ENCODE measurements at regions not wholly inside any gene's neighbourhood (a gene's known extent, or its start where the extent isn't known, plus 50 kb on each side); places are given as distances from the start of the nearest gene placed in this dataset.

- H3K27me3 Mint-ChIP-seq = no peaks in the 10 kb centered on the region
Measured at GRCh38 chr4:20394512-20394911, 142.8 kb downstream of the SLIT2 start.

DNA sequence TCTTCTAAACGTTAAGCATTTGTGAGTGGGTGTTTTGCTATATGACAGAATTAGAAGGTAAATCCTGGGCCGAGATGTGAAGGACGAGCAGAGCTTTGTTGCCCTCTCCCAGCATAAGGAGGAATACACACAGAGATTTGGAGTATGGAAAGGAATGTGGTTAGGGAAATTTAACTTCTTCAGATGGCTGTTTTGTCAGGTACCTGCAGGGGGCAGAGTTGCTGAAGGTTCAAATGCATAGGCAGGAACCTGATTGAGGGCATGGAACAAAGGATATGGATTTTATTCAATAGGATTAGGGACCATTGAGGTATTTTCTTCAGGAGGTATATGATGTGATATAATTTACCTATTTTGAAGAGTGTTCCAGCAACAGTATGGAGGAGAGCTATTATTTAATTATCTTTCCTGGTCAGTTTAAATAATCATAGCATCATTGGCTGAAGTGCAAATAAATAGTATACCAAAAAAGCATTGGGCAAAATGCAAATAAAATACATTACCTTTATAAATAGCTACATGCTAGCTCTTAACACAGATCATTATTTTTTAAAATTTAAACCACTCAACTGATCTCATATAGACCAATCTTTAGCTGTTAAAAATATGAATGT lies 143.6 kb downstream of the SLIT2 start:
- Mint-ChIP-seq H3K9me3 (no peaks in the 10 kb centered on the region), H3K4me1 (ENCODE audit: low read depth) (no peaks in the 10 kb centered on the region), H3K27ac (no peak overlapping the region), H3K36me3 (ENCODE audit: low read depth) (no peaks in the 10 kb centered on the region), H3K4me3 (no peak overlapping the region), H3K27me3 (no peaks in the 10 kb centered on the region)
- intact Hi-C loops (cut with micrococcal nuclease) = no loop called here

More at GRCh38 chr4:20394512-20394911, 142.8 kb downstream of the SLIT2 start:
- no peak overlapping the region for H3K4me3 Mint-ChIP-seq
- H3K9me3 Mint-ChIP-seq = no peaks in the 10 kb centered on the region
- H3K27ac Mint-ChIP-seq = no peak overlapping the region
- no peaks in the 10 kb centered on the region for H3K4me1 Mint-ChIP-seq (ENCODE audit: low read depth)
- intact Hi-C loops (cut with micrococcal nuclease) = no loop called here
- no peaks in the 10 kb centered on the region for H3K36me3 Mint-ChIP-seq (ENCODE audit: low read depth)

DNA sequence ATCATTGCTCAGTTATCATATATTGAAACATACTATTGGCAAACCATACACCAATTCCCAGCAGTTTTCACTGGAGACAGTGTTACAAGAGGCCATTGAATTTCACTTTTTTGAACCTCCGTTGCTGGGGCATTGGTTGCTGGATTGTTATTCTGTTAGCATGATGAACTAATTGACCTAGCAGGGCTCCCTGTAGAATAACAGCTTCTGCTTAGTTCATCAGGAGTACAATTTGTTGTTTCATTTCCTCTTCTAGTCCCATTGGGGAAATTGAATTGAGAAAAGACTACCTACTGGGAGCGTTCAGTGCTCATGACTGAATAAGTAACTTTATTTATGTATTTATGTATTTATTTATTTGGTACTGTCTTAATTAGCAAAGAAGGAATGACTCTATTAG lies 151.6 kb downstream of the SLIT2 start:
- no peak overlapping the region for H3K27ac Mint-ChIP-seq
- H3K4me3 Mint-ChIP-seq = no peak overlapping the region
- H3K27me3 Mint-ChIP-seq = no peaks in the 10 kb centered on the region
- H3K4me1 Mint-ChIP-seq (ENCODE audit: low read depth) = no peaks in the 10 kb centered on the region
- intact Hi-C loops (cut with micrococcal nuclease) = no loop called here
- H3K36me3 Mint-ChIP-seq (ENCODE audit: low read depth) = no peaks in the 10 kb centered on the region
- no peaks in the 10 kb centered on the region for H3K9me3 Mint-ChIP-seq

GRCh38 chr4:20403846-20404245 lies 152.1 kb downstream of the SLIT2 start:
- Mint-ChIP-seq H3K9me3 (no peaks in the 10 kb centered on the region), H3K4me3 (no peak overlapping the region), H3K27ac (no peak overlapping the region), H3K4me1 (ENCODE audit: low read depth) (no peaks in the 10 kb centered on the region), H3K27me3 (no peaks in the 10 kb centered on the region), H3K36me3 (ENCODE audit: low read depth) (no peaks in the 10 kb centered on the region)
- intact Hi-C loops (cut with micrococcal nuclease) = no loop called here

- Mint-ChIP-seq H3K27me3 (peaks cover 2% of the 10 kb centered on the region), H3K27ac (no peak overlapping the region), H3K4me1 (ENCODE audit: low read depth) (no peaks in the 10 kb centered on the region), H3K9me3 (no peaks in the 10 kb centered on the region), H3K36me3 (ENCODE audit: low read depth) (no peaks in the 10 kb centered on the region), H3K4me3 (no peak overlapping the region)
- intact Hi-C loops (cut with micrococcal nuclease) = no loop called here
Measured at GRCh38 chr4:20408611-20409010, 156.9 kb downstream of the SLIT2 start.

GRCh38 chr4:20412072-20412471 lies 160.4 kb downstream of the SLIT2 start:
- no peak overlapping the region for H3K27ac Mint-ChIP-seq
- no peaks in the 10 kb centered on the region for H3K9me3 Mint-ChIP-seq
- no peak overlapping the region for H3K4me3 Mint-ChIP-seq
- no peaks in the 10 kb centered on the region for H3K36me3 Mint-ChIP-seq (ENCODE audit: low read depth)
- intact Hi-C loops (cut with micrococcal nuclease) = no loop called here
- H3K27me3 Mint-ChIP-seq = peaks cover 5% of the 10 kb centered on the region
- no peaks in the 10 kb centered on the region for H3K4me1 Mint-ChIP-seq (ENCODE audit: low read depth)

DNA sequence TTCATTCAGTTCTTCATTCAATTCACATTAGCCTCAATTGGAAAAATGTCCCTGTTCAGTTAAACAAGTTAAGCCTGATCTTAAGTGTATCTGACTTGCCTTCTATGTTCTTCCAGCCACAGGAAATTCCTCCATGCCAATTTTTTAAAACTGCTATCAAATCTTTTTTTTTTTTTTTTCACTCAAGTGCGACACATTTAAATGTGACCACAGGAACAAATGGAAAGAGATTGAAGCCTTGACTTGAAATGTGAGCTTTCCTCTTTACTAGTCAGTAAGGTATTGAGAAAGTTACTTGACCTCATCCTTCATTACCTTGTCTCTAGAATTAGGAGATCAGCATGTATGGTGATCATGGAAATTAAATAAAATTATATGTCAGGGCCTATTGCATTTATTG lies 165.1 kb downstream of the SLIT2 start:
- H3K4me3 Mint-ChIP-seq = no peak overlapping the region
- H3K4me1 Mint-ChIP-seq (ENCODE audit: low read depth) = no peaks in the 10 kb centered on the region
- peaks cover 3% of the 10 kb centered on the region for H3K27me3 Mint-ChIP-seq
- no peaks in the 10 kb centered on the region for H3K36me3 Mint-ChIP-seq (ENCODE audit: low read depth)
- intact Hi-C loops (cut with micrococcal nuclease) = loop anchor here (5.0 kb wide), 1 partner anchor 1351 kb away; no protein-coding TSS in a partner anchor
- H3K27ac Mint-ChIP-seq = no peak overlapping the region
- no peaks in the 10 kb centered on the region for H3K9me3 Mint-ChIP-seq

GRCh38 chr4:20418861-20419451 lies 167.3 kb downstream of the SLIT2 start:
- Mint-ChIP-seq H3K27me3 (peaks cover 3% of the 10 kb centered on the region), H3K4me1 (ENCODE audit: low read depth) (no peaks in the 10 kb centered on the region), H3K4me3 (no peak overlapping the region), H3K36me3 (ENCODE audit: low read depth) (no peaks in the 10 kb centered on the region), H3K9me3 (no peaks in the 10 kb centered on the region), H3K27ac (no peak overlapping the region)
- intact Hi-C loops (cut with micrococcal nuclease) = loop anchor here (5.0 kb wide), 1 partner anchor 1348 kb away; no protein-coding TSS in a partner anchor

- no peak overlapping the region for H3K27ac Mint-ChIP-seq
- no peaks in the 10 kb centered on the region for H3K9me3 Mint-ChIP-seq
- H3K36me3 Mint-ChIP-seq (ENCODE audit: low read depth) = no peaks in the 10 kb centered on the region
- intact Hi-C loops (cut with micrococcal nuclease) = no loop called here
- no peak overlapping the region for H3K4me3 Mint-ChIP-seq
- no peaks in the 10 kb centered on the region for H3K27me3 Mint-ChIP-seq
- H3K4me1 Mint-ChIP-seq (ENCODE audit: low read depth) = no peaks in the 10 kb centered on the region
Measured at GRCh38 chr4:20420916-20421602, 169.4 kb downstream of the SLIT2 start.

DNA sequence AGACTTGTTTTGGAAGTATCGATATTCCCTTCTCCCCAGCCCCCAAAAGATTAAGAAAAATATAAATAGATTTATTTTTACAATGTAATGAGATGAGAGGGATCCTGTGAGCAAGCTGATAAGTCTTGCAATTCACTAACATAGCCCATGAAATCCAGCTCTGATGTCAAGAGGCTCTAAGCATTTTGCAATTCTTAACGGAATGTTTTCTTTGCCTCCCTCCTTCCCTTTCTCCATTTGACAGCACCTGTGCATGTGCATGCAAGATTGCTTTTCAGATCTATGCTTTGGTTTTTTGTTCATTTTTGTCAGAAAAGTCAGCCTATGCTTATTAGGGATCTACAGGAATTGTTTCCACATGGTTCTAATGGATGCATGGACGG lies 169.9 kb downstream of the SLIT2 start:
- intact Hi-C loops (cut with micrococcal nuclease) = no loop called here
- H3K4me1 Mint-ChIP-seq (ENCODE audit: low read depth) = no peaks in the 10 kb centered on the region
- no peak overlapping the region for H3K27ac Mint-ChIP-seq
- H3K9me3 Mint-ChIP-seq = no peaks in the 10 kb centered on the region
- H3K27me3 Mint-ChIP-seq = no peaks in the 10 kb centered on the region
- no peak overlapping the region for H3K4me3 Mint-ChIP-seq
- no peaks in the 10 kb centered on the region for H3K36me3 Mint-ChIP-seq (ENCODE audit: low read depth)

DNA sequence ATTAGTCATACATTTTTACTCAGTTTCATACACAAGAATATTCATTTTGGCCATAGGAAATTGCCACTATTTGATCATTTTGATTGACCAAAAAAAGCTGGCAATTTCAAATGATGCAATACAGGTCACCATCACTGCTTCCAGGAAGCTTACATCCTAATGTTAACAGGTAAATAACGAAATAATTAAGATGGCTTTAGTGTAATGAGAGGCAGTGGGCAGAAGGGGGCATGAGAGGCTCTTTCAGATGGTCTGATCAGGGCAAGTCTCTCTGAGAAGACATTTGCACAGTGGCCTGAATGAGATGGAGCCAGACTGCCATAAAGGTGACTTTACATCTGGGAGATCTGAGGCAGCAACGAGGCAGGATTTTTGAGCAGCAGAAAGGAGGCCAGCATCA lies 170.7 kb downstream of the SLIT2 start:
- H3K4me1 Mint-ChIP-seq (ENCODE audit: low read depth) = no peaks in the 10 kb centered on the region
- no peak overlapping the region for H3K27ac Mint-ChIP-seq
- no peaks in the 10 kb centered on the region for H3K27me3 Mint-ChIP-seq
- H3K9me3 Mint-ChIP-seq = no peaks in the 10 kb centered on the region
- intact Hi-C loops (cut with micrococcal nuclease) = loop anchor here (1.0 kb wide), 1 partner anchor 263 kb away; no protein-coding TSS in a partner anchor
- H3K4me3 Mint-ChIP-seq = no peak overlapping the region
- H3K36me3 Mint-ChIP-seq (ENCODE audit: low read depth) = no peaks in the 10 kb centered on the region

- Mint-ChIP-seq H3K4me1 (ENCODE audit: low read depth) (no peaks in the 10 kb centered on the region), H3K36me3 (ENCODE audit: low read depth) (no peaks in the 10 kb centered on the region), H3K27me3 (no peaks in the 10 kb centered on the region), H3K4me3 (no peak overlapping the region), H3K27ac (no peak overlapping the region), H3K9me3 (no peaks in the 10 kb centered on the region)
- intact Hi-C loops (cut with micrococcal nuclease) = no loop called here
Measured at GRCh38 chr4:20423420-20423819, 171.7 kb downstream of the SLIT2 start.

GRCh38 chr4:20426028-20426427 lies 174.3 kb downstream of the SLIT2 start:
- no peaks in the 10 kb centered on the region for H3K9me3 Mint-ChIP-seq

GRCh38 chr4:20428436-20429160 lies 176.9 kb downstream of the SLIT2 start:
- H3K36me3 Mint-ChIP-seq (ENCODE audit: low read depth) = no peaks in the 10 kb centered on the region
- intact Hi-C loops (cut with micrococcal nuclease) = no loop called here

More at GRCh38 chr4:20426028-20426427, 174.3 kb downstream of the SLIT2 start:
- intact Hi-C loops (cut with micrococcal nuclease) = no loop called here
- Mint-ChIP-seq H3K4me3 (no peak overlapping the region), H3K27me3 (no peaks in the 10 kb centered on the region), H3K36me3 (ENCODE audit: low read depth) (no peaks in the 10 kb centered on the region), H3K4me1 (ENCODE audit: low read depth) (no peaks in the 10 kb centered on the region), H3K27ac (no peak overlapping the region)

More at GRCh38 chr4:20428436-20429160, 176.9 kb downstream of the SLIT2 start:
- Mint-ChIP-seq H3K4me3 (no peak overlapping the region), H3K4me1 (ENCODE audit: low read depth) (no peaks in the 10 kb centered on the region), H3K27ac (no peak overlapping the region), H3K9me3 (no peaks in the 10 kb centered on the region), H3K27me3 (peaks cover 2% of the 10 kb centered on the region)

Data from dendritic cell treated with granulocyte-macrophage colony-stimulating factor and Interleukin-4, amounts not matched to agents 40 ng/mL and 50 ng/mL, for 4 days (primary cell).